DND-41 (cell line): ENCODE measurements at regions not wholly inside any gene's neighbourhood (a gene's known extent, or its start where the extent isn't known, plus 50 kb on each side); places are given as distances from the start of the nearest gene placed in this dataset.

Source experiments
- CTCF ChIP-seq: IDR thresholded peaks from 2 replicates; pipeline ENCODE4 v1.5.1; 2012; ENCODE audit warnings: borderline replicate concordance, low read length, moderate library complexity, mild to moderate bottlenecking; ENCODE audit not compliant: poor library complexity, severe bottlenecking; ENCODE audit errors: extremely low read depth
- EZH2 ChIP-seq: IDR thresholded peaks from 3 replicates; pipeline ENCODE4 v1.6.1; 2012; ENCODE audit warnings: borderline replicate concordance, low read depth, mild to moderate bottlenecking, moderate library complexity, low read length, inconsistent platforms; ENCODE audit not compliant: severe bottlenecking

DNA sequence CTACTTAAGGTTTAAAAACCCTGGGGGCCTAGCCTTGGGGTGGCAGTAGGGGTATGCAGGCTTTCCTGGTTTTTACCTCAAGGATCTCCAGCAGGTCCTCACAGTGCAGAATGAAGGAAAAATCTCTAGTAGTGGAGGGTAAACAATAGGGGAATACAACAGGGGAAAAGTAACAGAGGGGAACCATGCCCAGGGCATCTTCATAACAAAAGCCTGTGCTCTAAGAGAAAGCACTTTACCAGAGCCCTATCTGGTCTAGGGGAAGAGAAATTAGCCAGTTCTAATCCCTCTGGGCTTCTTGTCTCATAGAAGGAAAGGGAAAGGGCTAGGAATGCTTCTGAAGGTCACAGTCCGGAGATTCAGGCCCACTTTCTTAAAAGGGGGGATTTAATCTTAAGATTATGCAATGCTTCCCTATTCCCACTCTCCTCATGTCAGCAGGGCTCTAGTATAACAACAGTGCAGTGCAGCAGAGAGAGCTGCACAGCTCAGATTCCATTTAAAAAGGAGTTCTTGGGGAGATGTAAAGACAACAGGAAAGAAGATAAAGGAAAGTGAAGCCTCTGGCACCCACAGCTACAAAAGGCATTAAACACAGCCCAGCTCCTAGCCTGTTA, 149.0 kb upstream of the CYP1B1 start:
- TF ChIP-seq EZH2 (no peak), CTCF (no peak)
